CD1c-positive myeloid dendritic cell (primary cell): ENCODE measurements at regions not wholly inside any gene's neighbourhood (a gene's known extent, or its start where the extent isn't known, plus 50 kb on each side); places are given as distances from the start of the nearest gene placed in this dataset.

Source experiments
- DNase-seq: peaks from one replicate; pipeline ENCODE4 v3.0.0-alpha.2; 2016; ENCODE audit errors: extremely low spot score

DNA sequence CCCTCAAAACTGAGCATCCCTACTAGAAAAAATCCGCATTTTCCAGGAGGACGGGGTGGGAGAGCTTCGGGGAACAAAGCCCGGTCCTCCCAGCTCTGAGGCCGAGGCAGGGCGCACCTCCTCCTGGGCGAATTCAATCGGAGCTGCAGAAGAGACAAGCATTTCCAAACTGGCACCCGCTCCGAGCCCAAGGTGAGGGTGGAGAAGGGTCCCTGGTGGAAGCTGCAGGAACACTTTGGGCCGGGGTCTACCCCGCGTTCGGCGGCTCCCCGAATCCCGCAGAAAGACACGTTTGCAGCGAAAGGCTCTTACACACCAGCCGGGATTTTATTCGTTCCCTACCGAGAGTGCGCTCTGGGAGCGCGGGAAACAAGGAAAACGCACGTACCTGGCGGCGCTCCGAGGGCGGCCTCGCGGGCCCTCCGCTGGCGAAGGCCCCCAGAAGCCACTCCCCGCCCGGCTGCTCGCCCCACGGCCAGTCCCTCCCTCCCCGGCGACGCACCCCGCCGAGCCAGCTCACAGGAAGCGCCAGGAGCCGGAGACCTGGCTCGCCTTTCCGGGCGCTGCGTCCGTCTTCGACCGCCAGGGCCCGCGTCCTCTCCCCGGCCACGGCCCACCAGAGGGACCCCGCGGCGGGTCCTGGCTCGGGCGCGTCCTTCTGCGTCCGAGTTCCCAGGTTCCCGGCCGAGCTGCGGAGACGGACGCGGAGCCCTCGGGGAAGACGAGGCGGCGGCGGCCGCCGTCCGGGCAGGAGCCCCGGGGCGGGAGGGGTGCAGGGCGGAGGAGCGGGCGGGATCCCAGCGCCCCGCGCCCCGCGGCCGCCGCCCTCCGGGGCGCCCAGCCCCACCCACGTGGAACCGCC is 49.8 kb upstream of the BAHCC1 start:
- peak; percentile 87 for DNase-seq
